Medulla oblongata (tissue), 1 donor: ENCODE measurements at regions not wholly inside any gene's neighbourhood (a gene's known extent, or its start where the extent isn't known, plus 50 kb on each side); places are given as distances from the start of the nearest gene placed in this dataset.

Source experiments
- DNase-seq: peaks from one replicate; pipeline ENCODE4 v3.0.0-alpha.2; 2015; ENCODE audit errors: extremely low spot score

DNA sequence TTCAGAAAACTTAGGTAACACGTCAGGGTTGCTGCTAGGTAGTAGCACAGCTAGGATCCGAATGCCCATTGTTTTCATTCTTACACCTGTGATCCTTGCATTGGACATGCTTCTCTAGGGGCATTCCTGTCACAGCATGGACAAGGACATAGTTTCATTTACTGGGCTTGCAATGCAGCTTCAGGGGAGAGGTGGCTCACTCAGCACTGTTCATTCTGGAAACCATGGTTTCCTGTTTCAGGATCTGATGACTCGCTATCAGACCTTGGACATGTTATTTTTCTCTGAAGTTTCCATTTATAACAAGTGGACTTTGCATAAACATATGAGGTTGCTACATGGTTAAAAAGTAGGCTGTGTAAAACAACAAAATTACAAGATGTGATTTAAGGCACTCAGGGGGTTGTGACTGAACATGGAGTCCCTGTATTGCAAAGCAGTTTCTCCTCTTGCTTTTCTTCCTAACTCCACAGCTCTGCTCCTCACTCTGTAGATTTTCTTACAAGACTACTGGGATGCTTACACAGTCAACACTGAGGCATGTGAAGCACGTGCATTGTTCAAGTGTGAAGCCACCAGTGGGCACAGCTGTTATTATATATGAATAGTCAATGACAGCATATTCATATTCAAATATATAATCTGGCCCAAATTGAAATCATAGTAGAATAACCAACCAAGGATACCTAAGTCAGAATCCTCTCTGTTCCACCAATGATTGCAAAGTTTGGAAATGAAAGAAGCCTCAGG is 66.1 kb upstream of the STK32A start:
- DNase-seq = no peak

GRCh38 chr5:147169399-147169798 is 65.4 kb upstream of the STK32A start:
- DNase-seq = no peak

DNA sequence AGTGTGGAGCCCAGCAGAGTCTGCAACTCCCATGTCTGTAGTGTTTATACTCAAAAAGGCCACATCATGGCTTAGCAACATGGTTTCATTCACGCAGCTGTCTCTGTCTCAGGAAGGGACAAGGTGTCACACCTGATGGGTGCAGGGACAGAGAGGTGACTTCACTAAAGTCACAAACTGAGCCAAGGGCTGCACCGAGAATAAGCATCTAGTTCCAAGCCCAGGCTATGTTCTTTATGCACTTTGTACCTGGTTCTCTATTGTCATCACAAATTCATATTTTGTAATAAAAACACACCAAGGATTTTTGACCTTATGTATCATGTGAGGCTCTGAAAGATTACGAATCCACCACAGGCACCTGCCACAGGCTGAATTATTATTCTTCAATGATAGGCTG is 64.9 kb upstream of the STK32A start:
- DNase-seq = no peak

DNA sequence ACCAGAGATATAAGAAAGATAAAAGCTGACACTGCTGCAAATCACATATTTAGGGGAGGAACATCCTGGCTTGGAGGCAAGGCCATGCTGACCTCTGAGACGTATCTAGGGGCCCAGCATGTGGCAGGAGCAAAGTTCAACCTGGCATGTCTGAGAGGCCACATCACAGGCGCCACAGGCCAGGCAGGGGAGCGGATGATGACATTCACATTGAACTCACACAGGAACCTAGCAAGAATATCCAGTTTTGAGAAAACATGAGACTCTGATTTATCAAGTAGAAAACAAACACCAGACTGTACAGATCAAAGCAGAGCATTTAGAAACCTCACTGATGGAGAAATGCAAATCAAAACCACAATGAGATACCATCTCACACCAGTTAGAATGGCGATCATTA is 64.2 kb upstream of the STK32A start:
- DNase-seq = no peak

DNA sequence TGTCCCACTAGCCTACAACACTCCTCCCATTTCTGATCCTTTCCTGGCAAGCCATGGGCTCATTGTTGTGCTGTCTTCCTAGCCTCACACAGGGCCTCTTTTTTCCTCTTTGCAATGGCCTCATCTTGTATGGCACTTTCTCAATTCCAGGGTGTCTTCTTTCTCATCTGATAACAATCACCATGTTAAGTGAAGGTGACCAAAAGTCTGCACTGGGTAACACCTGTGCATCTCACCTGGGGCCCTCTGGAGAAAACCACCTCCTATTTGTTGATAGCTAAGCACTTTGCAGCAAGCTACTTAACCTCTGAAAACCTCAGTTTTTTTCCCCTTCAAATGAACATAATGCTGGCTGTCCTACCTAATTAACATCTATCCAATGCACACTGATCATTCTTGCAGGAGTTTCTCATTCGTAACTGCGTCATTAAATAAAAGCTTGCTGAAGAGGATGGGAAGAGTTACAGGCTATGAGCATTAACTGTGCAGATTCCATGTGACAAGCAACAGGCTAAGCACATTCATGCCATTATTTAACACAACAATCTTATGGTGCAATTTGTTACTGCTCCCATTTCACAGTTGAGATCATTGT is 60.1 kb upstream of the STK32A start:
- DNase-seq = no peak

GRCh38 chr5:147175516-147176097 is 59.2 kb upstream of the STK32A start:
- no peak for DNase-seq

DNA sequence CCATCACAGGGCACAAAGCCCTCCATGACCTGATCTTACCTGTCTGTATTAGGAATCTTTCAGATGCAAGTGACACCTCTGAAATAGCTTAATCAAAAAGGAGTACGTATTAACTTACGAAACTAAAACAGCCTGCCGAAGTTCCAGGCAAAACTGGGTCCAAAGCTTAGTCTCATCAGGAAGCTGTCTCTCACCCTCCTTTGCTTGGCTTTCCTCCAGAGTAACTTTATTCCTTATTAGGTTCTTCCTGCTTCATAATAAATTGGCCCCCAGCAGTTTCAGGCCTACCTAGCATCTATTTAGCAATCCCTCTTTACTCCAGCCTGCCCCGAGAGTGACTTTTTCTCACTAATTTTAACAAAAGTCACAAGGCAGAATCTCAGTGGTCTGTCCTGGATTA is 58.4 kb upstream of the STK32A start:
- no peak for DNase-seq

GRCh38 chr5:147177125-147177840 is 57.5 kb upstream of the STK32A start:
- no peak for DNase-seq

DNA sequence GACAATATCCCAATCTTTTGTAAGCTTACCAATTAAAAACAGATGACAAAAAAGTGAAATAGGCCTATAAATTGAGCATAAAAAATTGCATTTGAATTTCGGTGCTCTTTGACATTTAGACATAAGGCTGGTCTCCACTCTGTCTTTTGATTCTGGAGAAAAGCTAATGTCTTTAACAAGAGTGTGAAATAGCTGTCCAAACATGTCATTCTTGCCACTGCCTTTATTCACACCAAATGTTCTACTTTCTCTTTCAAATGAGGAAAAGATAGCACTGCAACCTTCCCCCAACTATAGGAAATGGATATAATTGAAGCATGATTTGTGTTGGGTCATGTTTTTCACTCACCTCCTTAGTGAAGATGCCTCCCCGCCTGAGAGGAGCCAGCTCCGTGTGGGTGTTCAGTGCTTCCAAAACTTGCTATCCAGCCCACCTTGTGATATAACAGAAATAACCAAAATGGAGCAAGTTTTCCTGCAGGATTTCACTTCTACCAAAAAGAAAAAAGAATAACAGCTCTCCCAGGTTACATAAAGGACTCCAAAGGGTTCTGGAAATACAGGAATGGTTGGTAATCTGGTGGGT is 55.2 kb upstream of the STK32A start:
- DNase-seq = no peak

GRCh38 chr5:147180751-147181150 is 54.1 kb upstream of the STK32A start:
- no peak for DNase-seq
